ENCODE measurements at regions not wholly inside any gene's neighbourhood (a gene's known extent, or its start where the extent isn't known, plus 50 kb on each side); places are given as distances from the start of the nearest gene placed in this dataset.
"Not testable (repeated sequence)": the region's sequence is repeated elsewhere in the genome, so short reads cannot be mapped to it uniquely, and the experiment has no call there.

- no peak for DNase-seq (ENCODE audit: low read depth in 2 of 2)
Measured at GRCh38 chr5:1636981-1637638, 113.3 kb upstream of the LPCAT1 start.

- not testable (repeated sequence) for DNase-seq (ENCODE audit: low read depth in 2 of 2)
Measured at GRCh38 chr5:1636208-1636770, 112.5 kb upstream of the LPCAT1 start.

GRCh38 chr5:1635477-1635876 lies 111.7 kb upstream of the LPCAT1 start:
- not testable (repeated sequence) for DNase-seq (ENCODE audit: low read depth in 2 of 2)

- no peak for DNase-seq (ENCODE audit: low read depth in 2 of 2)
Measured at GRCh38 chr5:1634337-1634661, 110.5 kb upstream of the LPCAT1 start.

- peak; percentile 75 to 79 for DNase-seq (ENCODE audit: low read depth in 2 of 2)
Measured at GRCh38 chr5:1633605-1634336, 110.0 kb upstream of the LPCAT1 start.

- not testable (repeated sequence) for DNase-seq (ENCODE audit: low read depth in 2 of 2)
Measured at GRCh38 chr5:1631004-1631403, 107.2 kb upstream of the LPCAT1 start.

- not testable (repeated sequence) for DNase-seq (ENCODE audit: low read depth in 2 of 2)
Measured at GRCh38 chr5:1626397-1626796, 102.6 kb upstream of the LPCAT1 start.

GRCh38 chr5:1619531-1619930 lies 95.8 kb upstream of the LPCAT1 start:
- not testable (repeated sequence) for DNase-seq (ENCODE audit: low read depth in 2 of 2)

- not testable (repeated sequence) for DNase-seq (ENCODE audit: low read depth in 2 of 2)
Measured at GRCh38 chr5:1618296-1618865, 94.6 kb upstream of the LPCAT1 start.

GRCh38 chr5:1617236-1617755 lies 93.5 kb upstream of the LPCAT1 start:
- not testable (repeated sequence) for DNase-seq (ENCODE audit: low read depth in 2 of 2)

- not testable (repeated sequence) for DNase-seq (ENCODE audit: low read depth in 2 of 2)
Measured at GRCh38 chr5:1613515-1613914, 89.8 kb upstream of the LPCAT1 start.

GRCh38 chr5:1610526-1610925 lies 86.8 kb upstream of the LPCAT1 start:
- not testable (repeated sequence) for DNase-seq (ENCODE audit: low read depth in 2 of 2)

GRCh38 chr5:1609111-1609510 lies 85.4 kb upstream of the LPCAT1 start:
- DNase-seq (ENCODE audit: low read depth in 2 of 2): not testable (repeated sequence)

- DNase-seq (ENCODE audit: low read depth in 2 of 2): not testable (repeated sequence)
Measured at GRCh38 chr5:1608336-1608735, 84.6 kb upstream of the LPCAT1 start.

- DNase-seq (ENCODE audit: low read depth in 2 of 2): not testable (repeated sequence)
Measured at GRCh38 chr5:1606951-1607350, 83.2 kb upstream of the LPCAT1 start.

GRCh38 chr5:1603916-1604315 lies 80.2 kb upstream of the LPCAT1 start:
- not testable (repeated sequence) for DNase-seq (ENCODE audit: low read depth in 2 of 2)

- DNase-seq (ENCODE audit: low read depth in 2 of 2): not testable (repeated sequence)
Measured at GRCh38 chr5:1601565-1601964, 77.8 kb upstream of the LPCAT1 start.

GRCh38 chr5:1598950-1599737 lies 75.4 kb upstream of the LPCAT1 start:
- DNase-seq (ENCODE audit: low read depth in 2 of 2): not testable (repeated sequence)

GRCh38 chr5:1597093-1597473 lies 73.3 kb upstream of the LPCAT1 start:
- DNase-seq (ENCODE audit: low read depth in 2 of 2): not testable (repeated sequence)

GRCh38 chr5:1596462-1597092 lies 72.8 kb upstream of the LPCAT1 start:
- DNase-seq (ENCODE audit: low read depth in 2 of 2): not testable (repeated sequence)
